Endothelial cell of umbilical vein (primary cell): ENCODE measurements at regions not wholly inside any gene's neighbourhood (a gene's known extent, or its start where the extent isn't known, plus 50 kb on each side); places are given as distances from the start of the nearest gene placed in this dataset.

ENCODE experiments used
- BruUV-seq: library from RNA; stranded (reverse); fragments of 400-500 nt; replicated peaks from 2 replicates; lab custom pipeline; 2021; lab: Mats Ljungman, UMichigan
- CTCF ChIA-PET: fragments of 300-600, 350-600 bp; sonication (Branson Sonifier 250); formaldehyde crosslinking; loops from one replicate; lab custom pipeline; 2021; ENCODE audit warnings: antibody characterized with exemption, inconsistent platforms; lab: Charles Lee
- POLR2A ChIA-PET: fragments of 300-600, 350-600 bp; sonication (Branson Sonifier 250); formaldehyde crosslinking; loops from one replicate; lab custom pipeline; 2021; ENCODE audit warnings: antibody characterized with exemption, inconsistent platforms; lab: Charles Lee
- DNase-seq: peaks from one replicate; pipeline ENCODE4 v3.0.0-alpha.2; 2011; ENCODE audit warnings: low read depth, low spot score
- FAIRE-seq: peaks from 2 replicates; lab custom pipeline; 2011; peaks lifted over from hg19 to GRCh38; lab: Jason Lieb, UNC
- H2AFZ ChIP-seq: 2 replicates; pipeline ENCODE4 v1.6.0; 2012; ENCODE audit warnings: low read depth, low read length, control low read depth, inconsistent platforms
- H3K27ac ChIP-seq: 2 replicates; pipeline ENCODE4 v1.5.1; 2011; ENCODE audit warnings: low read depth, mild to moderate bottlenecking, control low read depth, low read length, moderate library complexity; ENCODE audit not compliant: insufficient read depth
- H3K27me3 ChIP-seq, 2 experiments: 2 replicates each; pipeline versions ENCODE4 v1.6.0 to v1.6.1; 2011; ENCODE audit warnings: low read length in 2 of 2, mixed read lengths in 1 of 2; ENCODE audit not compliant: control insufficient read depth in 2 of 2, insufficient read depth in 2 of 2
- H3K36me3 ChIP-seq, 2 experiments: 2 replicates in 1 of 2; 3 replicates in 1 of 2; pipeline ENCODE4 v1.5.1; 2011; ENCODE audit warnings: low read length in 2 of 2, mild to moderate bottlenecking in 1 of 2, moderate library complexity in 1 of 2; ENCODE audit not compliant: control insufficient read depth in 2 of 2, insufficient read depth in 2 of 2; ENCODE audit errors: extremely low read depth in 1 of 2
- H3K4me1 ChIP-seq: 3 replicates; pipeline ENCODE4 v1.5.1; 2011; ENCODE audit warnings: mild to moderate bottlenecking, low read length; ENCODE audit not compliant: control insufficient read depth, insufficient read depth; ENCODE audit errors: extremely low read depth
- H3K4me2 ChIP-seq: 2 replicates; pipeline ENCODE4 v1.6.1; 2011; ENCODE audit warnings: low read length, control low read depth, mixed read lengths; ENCODE audit not compliant: insufficient read depth
- H3K4me3 ChIP-seq, 3 experiments: fragments of 200-600 bp in 1 of 3; sonication (generic), shearing (Covaris generic) in 1 of 3; replicated peaks in 1 of 3; 2 replicates each; pipeline ENCODE4 v1.5.1; 2011 to 2016; ENCODE audit warnings: control low read depth in 3 of 3, low read length in 3 of 3, mild to moderate bottlenecking in 2 of 3, inconsistent platforms in 1 of 3, low read depth in 1 of 3, moderate library complexity in 1 of 3; ENCODE audit not compliant: insufficient read depth in 1 of 3
- H3K79me2 ChIP-seq: 2 replicates; pipeline ENCODE4 v1.6.0; 2012; ENCODE audit warnings: low read length, inconsistent platforms; ENCODE audit not compliant: control insufficient read depth, insufficient read depth
- H3K9ac ChIP-seq: replicated peaks from 2 replicates; pipeline ENCODE3; 2011; ENCODE audit warnings: low read length, control low read depth; ENCODE audit not compliant: insufficient read depth; ENCODE audit errors: extremely low read depth
- H3K9me1 ChIP-seq: replicated peaks from 3 replicates; pipeline ENCODE4 v1.6.0; 2011; ENCODE audit warnings: mild to moderate bottlenecking, low read length; ENCODE audit not compliant: control insufficient read depth, insufficient read depth; ENCODE audit errors: extremely low read depth
- H3K9me3 ChIP-seq: replicated peaks from 2 replicates; pipeline ENCODE4 v1.5.1; 2012; ENCODE audit warnings: low read length, inconsistent platforms; ENCODE audit not compliant: control insufficient read depth, insufficient read depth
- H4K20me1 ChIP-seq: replicated peaks from 2 replicates; pipeline ENCODE3; 2011; ENCODE audit warnings: mild to moderate bottlenecking, low read length; ENCODE audit not compliant: control insufficient read depth, insufficient read depth; ENCODE audit errors: extremely low read depth
- CTCF ChIP-seq, 2 donors: IDR thresholded peaks; 1 replicate in 1 of 2; 2 replicates in 1 of 2; pipeline ENCODE4 v1.5.1; 2011; ENCODE audit warnings: low read length in 2 of 2, mild to moderate bottlenecking in 2 of 2, moderate library complexity in 2 of 2, control low read depth in 1 of 2, inconsistent platforms in 1 of 2, low read depth in 1 of 2; ENCODE audit not compliant: insufficient read depth in 1 of 2; ENCODE audit errors: extremely low read depth in 1 of 2
- EZH2 ChIP-seq: IDR thresholded peaks from 2 replicates; pipeline ENCODE4 v1.6.1; 2012; ENCODE audit warnings: borderline replicate concordance, low read depth, mild to moderate bottlenecking, moderate library complexity, low read length, inconsistent platforms; ENCODE audit not compliant: severe bottlenecking
- FOS ChIP-seq: IDR thresholded peaks from 2 replicates; pipeline ENCODE4 v1.6.1; 2011; ENCODE audit warnings: mild to moderate bottlenecking, low read length, moderate library complexity, borderline replicate concordance; ENCODE audit not compliant: insufficient read depth
- GATA2 ChIP-seq: IDR thresholded peaks from 2 replicates; pipeline ENCODE4 v1.7.0; 2011; ENCODE audit warnings: low read depth, mild to moderate bottlenecking, moderate library complexity, mixed read lengths, low read length; ENCODE audit not compliant: insufficient read length, insufficient read depth
- JUN ChIP-seq: IDR thresholded peaks from 2 replicates; pipeline ENCODE4 v1.6.1; 2011; ENCODE audit warnings: borderline replicate concordance, low read depth; ENCODE audit not compliant: insufficient read length, insufficient read depth
- MYC ChIP-seq: IDR thresholded peaks from one replicate; pipeline ENCODE4 v1.6.1; 2011; ENCODE audit warnings: mild to moderate bottlenecking, low read depth, low read length
- POLR2A ChIP-seq: IDR thresholded peaks from 2 replicates; pipeline ENCODE4 v1.6.1; 2012; ENCODE audit warnings: low read depth, mild to moderate bottlenecking, control low read depth, low read length
- POLR2AphosphoS5 ChIP-seq: IDR thresholded peaks from 2 replicates; pipeline ENCODE4 v1.6.1; 2012; ENCODE audit warnings: low read depth, mild to moderate bottlenecking, control low read depth, low read length, moderate library complexity; ENCODE audit not compliant: insufficient read depth
- dilution Hi-C: fragments of 300-500 bp; cut with MboI; formaldehyde crosslinking; loops from one replicate; pipeline ENCODE4 v1.15.0; 2019; ENCODE audit warnings: low sequenced_read_pairs; ENCODE audit not compliant: extremely low pct_ligation_motif_present
- intact Hi-C: fragments of 100-400 bp; cut with micrococcal nuclease; formaldehyde crosslinking; loops from one replicate; pipeline ENCODE4 v1.10.0; 2022
- TF ChIP-seq, protein P1 (sequence below): IDR thresholded peaks from 2 replicates; pipeline ENCODE4 v1.6.1; 2011; ENCODE audit not compliant: insufficient read depth, insufficient read length

- H3K9me3 ChIP-seq = no peaks in the 10 kb centered on the region
- dilution Hi-C loops (no loop called here), intact Hi-C loops (no loop called here)
- FAIRE-seq = no peak
- H3K9me1 ChIP-seq = no peaks in the 10 kb centered on the region
- no peak overlapping the region for H3K4me2 ChIP-seq
- ChIA-PET CTCF (no interaction called here), POLR2A (no interaction called here)
- no peaks in the 10 kb centered on the region for H3K36me3 ChIP-seq
- no peak for DNase-seq
- H3K4me3 ChIP-seq = no peak overlapping the region
- no peaks in the 10 kb centered on the region for H3K27me3 ChIP-seq
- no peaks in the 10 kb centered on the region for H3K79me2 ChIP-seq
- no peak for TF ChIP-seq JUN
- BruUV-seq = no TSS peak
- H3K4me1 ChIP-seq = no peaks in the 10 kb centered on the region
- no peak overlapping the region for H3K9ac ChIP-seq
- no peaks in the 10 kb centered on the region for H4K20me1 ChIP-seq
- H2AFZ ChIP-seq = no peak overlapping the region
- no peak overlapping the region for H3K27ac ChIP-seq
These were observed 169.4 kb upstream of the TMEM161B start for GRCh38 chr5:88438006-88438405.

- ChIA-PET POLR2A (no interaction called here), CTCF (no interaction called here)
- H3K79me2 ChIP-seq = no peaks in the 10 kb centered on the region
- no TSS peak for BruUV-seq
- dilution Hi-C loops = no loop called here
- H3K4me2 ChIP-seq = no peak overlapping the region
- H2AFZ ChIP-seq = no peak overlapping the region
- TF ChIP-seq, protein P1, sequence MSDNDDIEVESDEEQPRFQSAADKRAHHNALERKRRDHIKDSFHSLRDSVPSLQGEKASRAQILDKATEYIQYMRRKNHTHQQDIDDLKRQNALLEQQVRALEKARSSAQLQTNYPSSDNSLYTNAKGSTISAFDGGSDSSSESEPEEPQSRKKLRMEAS = no peak
- no peak for TF ChIP-seq POLR2A
- TF ChIP-seq FOS = no peak
- TF ChIP-seq MYC = no peak
- no peak for TF ChIP-seq POLR2AphosphoS5
- no peak for TF ChIP-seq JUN
- no peak for TF ChIP-seq CTCF (IDR thresholded peaks at IDR 0.05; ENCODE audit: extremely low read depth in 1 of 2, insufficient read depth in 1 of 2, low read depth in 1 of 2, low read length in 2 of 2)
- no peak for TF ChIP-seq GATA2
- TF ChIP-seq EZH2 = no peak
- H3K9me3 ChIP-seq = no peaks in the 10 kb centered on the region
- H4K20me1 ChIP-seq = no peaks in the 10 kb centered on the region
- no peaks in the 10 kb centered on the region for H3K9me1 ChIP-seq
- intact Hi-C loops = no loop called here
- FAIRE-seq (no peak), DNase-seq (no peak)
- H3K36me3 ChIP-seq = no peaks in the 10 kb centered on the region
- H3K4me1 ChIP-seq = no peaks in the 10 kb centered on the region
- no peak overlapping the region for H3K4me3 ChIP-seq
- H3K9ac ChIP-seq = no peak overlapping the region
- H3K27ac ChIP-seq = no peak overlapping the region
- H3K27me3 ChIP-seq = no peaks in the 10 kb centered on the region
These were observed 167.6 kb upstream of the TMEM161B start for GRCh38 chr5:88436290-88436689.
